SU-DHL-6 (cell line): ENCODE measurements at regions not wholly inside any gene's neighbourhood (a gene's known extent, or its start where the extent isn't known, plus 50 kb on each side); places are given as distances from the start of the nearest gene placed in this dataset.

ENCODE experiments used
- H2AFZ ChIP-seq: fragments of 200-600 bp; sonication (generic); 2 replicates; pipeline ENCODE4 v1.6.1; 2014; ENCODE audit warnings: low read depth, mild to moderate bottlenecking, moderate library complexity, mixed read lengths, antibody characterized with exemption, low read length; ENCODE audit not compliant: severe bottlenecking
- H3F3A ChIP-seq: fragments of 200-600 bp; shearing (Covaris generic); 2 replicates; pipeline ENCODE4 v1.6.0; 2016; ENCODE audit warnings: antibody characterized with exemption, mild to moderate bottlenecking; ENCODE audit not compliant: insufficient read depth
- H3K27ac ChIP-seq: fragments of 200-600 bp; sonication (generic); 2 replicates; pipeline ENCODE4 v1.5.1; 2016; ENCODE audit warnings: low read depth, mild to moderate bottlenecking, low read length, moderate library complexity, mixed read lengths
- H3K27me3 ChIP-seq: fragments of 200-600 bp; sonication (generic), shearing (Covaris generic); 2 replicates; pipeline ENCODE4 v1.6.0; 2014; ENCODE audit warnings: mild to moderate bottlenecking, low read length
- H3K36me3 ChIP-seq: fragments of 200-600 bp; sonication (generic); 2 replicates; pipeline ENCODE4 v1.6.1; 2014; ENCODE audit warnings: mild to moderate bottlenecking, low read length, mixed read lengths
- H3K4me2 ChIP-seq: fragments of 300-600, 200-600 bp; shearing (Covaris generic), sonication (generic); 2 replicates; pipeline ENCODE4 v1.6.0; 2014; ENCODE audit warnings: low read length, low read depth, mild to moderate bottlenecking; ENCODE audit not compliant: poor library complexity, severe bottlenecking
- H3K4me3 ChIP-seq: fragments of 200-600 bp; sonication (generic); 2 replicates; pipeline ENCODE4 v1.5.1; 2014; ENCODE audit warnings: antibody characterized with exemption, low read length, mild to moderate bottlenecking, mixed read lengths; ENCODE audit not compliant: insufficient read depth, poor library complexity, severe bottlenecking
- H3K79me2 ChIP-seq: fragments of 200-600 bp; sonication (generic); 2 replicates; pipeline ENCODE4 v1.6.1; 2014; ENCODE audit warnings: mild to moderate bottlenecking, low read length, moderate library complexity; ENCODE audit not compliant: insufficient read depth
- H3K9ac ChIP-seq: fragments of 200-600 bp; sonication (generic); 2 replicates; pipeline ENCODE4 v1.7.0; 2014; ENCODE audit warnings: mild to moderate bottlenecking, low read length
- H3K9me2 ChIP-seq: fragments of 200-600 bp; sonication (generic); replicated peaks from 2 replicates; pipeline ENCODE4 v1.6.1; 2014; ENCODE audit warnings: low read length; ENCODE audit not compliant: insufficient read depth
- H3K9me3 ChIP-seq: fragments of 200-600 bp; sonication (generic); 2 replicates; pipeline ENCODE4 v1.6.1; 2014; ENCODE audit warnings: low read length, mixed read lengths; ENCODE audit not compliant: insufficient read depth
- H4K20me1 ChIP-seq: fragments of 200-600 bp; sonication (generic); 2 replicates; pipeline ENCODE4 v1.6.1; 2014; ENCODE audit warnings: low read depth, mild to moderate bottlenecking, antibody characterized with exemption, low read length, moderate library complexity, mixed read lengths
- CTCF ChIP-seq: fragments of 200-600 bp; sonication (generic); IDR thresholded peaks from one replicate; pipeline ENCODE4 v1.5.1; 2017; ENCODE audit warnings: antibody characterized with exemption, mild to moderate bottlenecking, low read length, moderate library complexity; ENCODE audit not compliant: insufficient read depth, poor library complexity, severe bottlenecking
- EZH2phosphoT487 ChIP-seq: fragments of 200-600 bp; sonication (generic), shearing (Covaris generic); conservative IDR thresholded peaks from 2 replicates; pipeline ENCODE4 v1.6.1; 2018; ENCODE audit warnings: mild to moderate bottlenecking, antibody characterized with exemption, low read length, moderate library complexity, mixed read lengths

- Histone ChIP-seq H3K79me2 (no peaks in the 10 kb centered on the region), H2AFZ (no peak overlapping the region), H3K9me2 (no peaks in the 10 kb centered on the region), H3K9ac (no peak overlapping the region), H3K4me3 (no peak overlapping the region), H3K27ac (no peak overlapping the region), H3F3A (no peaks in the 10 kb centered on the region), H3K9me3 (no peaks in the 10 kb centered on the region), H3K36me3 (no peaks in the 10 kb centered on the region), H4K20me1 (no peaks in the 10 kb centered on the region), H3K4me2 (no peak overlapping the region), H3K27me3 (no peaks in the 10 kb centered on the region; the same call in 1 of the 2 replicates)
- no peak for TF ChIP-seq CTCF
- TF ChIP-seq EZH2phosphoT487 = no peak
These were observed 66.3 kb upstream of the MRTFB start for GRCh38 chr16:14004729-14005315.

- Histone ChIP-seq H3K4me3 (no peak overlapping the region), H2AFZ (no peak overlapping the region), H3K79me2 (no peaks in the 10 kb centered on the region), H3F3A (no peaks in the 10 kb centered on the region), H3K4me2 (no peak overlapping the region), H3K27ac (no peak overlapping the region), H3K9ac (no peak overlapping the region), H3K27me3 (no peaks in the 10 kb centered on the region; the same call in 1 of the 2 replicates), H4K20me1 (no peaks in the 10 kb centered on the region), H3K36me3 (no peaks in the 10 kb centered on the region), H3K9me3 (no peaks in the 10 kb centered on the region), H3K9me2 (no peaks in the 10 kb centered on the region)
- no peak for TF ChIP-seq EZH2phosphoT487
- TF ChIP-seq CTCF = no peak
These were observed 65.8 kb upstream of the MRTFB start for GRCh38 chr16:14005335-14005734.

GRCh38 chr16:14007450-14007849, 63.7 kb upstream of the MRTFB start:
- H3K36me3 ChIP-seq = no peaks in the 10 kb centered on the region
- H3K9ac ChIP-seq = no peak overlapping the region
- H3K27me3 ChIP-seq = no peaks in the 10 kb centered on the region; the same call in 1 of the 2 replicates
- H3K9me2 ChIP-seq = no peaks in the 10 kb centered on the region
- no peak overlapping the region for H3K4me3 ChIP-seq
- no peaks in the 10 kb centered on the region for H3K79me2 ChIP-seq
- no peak overlapping the region for H3K4me2 ChIP-seq
- H3F3A ChIP-seq = no peaks in the 10 kb centered on the region
- H2AFZ ChIP-seq = no peak overlapping the region
- H4K20me1 ChIP-seq = no peaks in the 10 kb centered on the region
- no peaks in the 10 kb centered on the region for H3K9me3 ChIP-seq
- TF ChIP-seq CTCF (no peak), EZH2phosphoT487 (no peak)
- H3K27ac ChIP-seq = no peak overlapping the region
